TTC549 (cell line): ENCODE measurements at regions not wholly inside any gene's neighbourhood (a gene's known extent, or its start where the extent isn't known, plus 50 kb on each side); places are given as distances from the start of the nearest gene placed in this dataset.
"Not testable (repeated sequence)": the region's sequence is repeated elsewhere in the genome, so short reads cannot be mapped to it uniquely, and the experiment has no call there.

Source experiments
- FAIRE-seq: peaks from 2 replicates; lab custom pipeline; 2012; peaks lifted over from hg19 to GRCh38; lab: Jason Lieb, UNC

GRCh38 chr1:172717722-172718465 is 59.0 kb downstream of the FASLG start:
- no peak for FAIRE-seq

- FAIRE-seq: no peak
These were observed 60.2 kb downstream of the FASLG start for GRCh38 chr1:172719066-172719627.

GRCh38 chr1:172719694-172720138 is 60.8 kb downstream of the FASLG start:
- FAIRE-seq: peak; percentile 98

GRCh38 chr1:172720339-172720738 is 61.4 kb downstream of the FASLG start:
- FAIRE-seq: peak; percentile 11

GRCh38 chr1:172723251-172723650 is 64.3 kb downstream of the FASLG start:
- no peak for FAIRE-seq

- FAIRE-seq: no peak
These were observed 65.3 kb downstream of the FASLG start for GRCh38 chr1:172724232-172724631.

- FAIRE-seq: no peak
These were observed 66.1 kb downstream of the FASLG start for GRCh38 chr1:172724765-172725613.

- no peak for FAIRE-seq
These were observed 67.8 kb downstream of the FASLG start for GRCh38 chr1:172726740-172727139.

GRCh38 chr1:172727275-172727857 is 68.5 kb downstream of the FASLG start:
- FAIRE-seq: no peak

- FAIRE-seq: peak; percentile 34
These were observed 69.2 kb downstream of the FASLG start for GRCh38 chr1:172727956-172728603.

- not testable (repeated sequence) for FAIRE-seq
These were observed 69.8 kb downstream of the FASLG start for GRCh38 chr1:172728705-172729104.

- FAIRE-seq: peak; percentile 83
These were observed 73.5 kb downstream of the FASLG start for GRCh38 chr1:172732427-172732826.

- FAIRE-seq: no peak
These were observed 74.9 kb downstream of the FASLG start for GRCh38 chr1:172733815-172734214.

GRCh38 chr1:172738389-172738788 is 79.5 kb downstream of the FASLG start:
- FAIRE-seq: no peak

- FAIRE-seq: peak; percentile 88
These were observed 83.9 kb downstream of the FASLG start for GRCh38 chr1:172742599-172743500.

GRCh38 chr1:172745014-172745413 is 86.1 kb downstream of the FASLG start:
- FAIRE-seq: peak; percentile 98

- FAIRE-seq: no peak
These were observed 87.4 kb downstream of the FASLG start for GRCh38 chr1:172746091-172746949.

GRCh38 chr1:172748201-172748600 is 89.3 kb downstream of the FASLG start:
- no peak for FAIRE-seq

GRCh38 chr1:172751683-172752082 is 92.8 kb downstream of the FASLG start:
- no peak for FAIRE-seq

GRCh38 chr1:172753964-172754363 is 95.1 kb downstream of the FASLG start:
- FAIRE-seq: no peak
